Stomach (tissue), 8 donors: ENCODE measurements at regions not wholly inside any gene's neighbourhood (a gene's known extent, or its start where the extent isn't known, plus 50 kb on each side); places are given as distances from the start of the nearest gene placed in this dataset.
A peak's percentile ranks its signal among the peaks of the same experiment; 100 is the strongest.
"Not testable (repeated sequence)": the region's sequence is repeated elsewhere in the genome, so short reads cannot be mapped to it uniquely, and the experiment has no call there.

Experiments
- DNase-seq, 2 donors: peaks; one replicate each; pipeline versions ENCODE4 v3.0.0 to v3.0.0-alpha.2; 2013 to 2019
- H3K27ac ChIP-seq, 5 donors: fragments of 200-600 bp in 4 of 5; sonication (generic) in 4 of 5; one replicate each; pipeline ENCODE4 v1.5.1; 2013 to 2019; ENCODE audit warnings: mild to moderate bottlenecking in 1 of 5, moderate library complexity in 1 of 5
- H3K27me3 ChIP-seq, 3 donors: fragments of 200-600 bp; sonication (generic); one replicate each; pipeline ENCODE4 v1.5.1; 2017 to 2019; ENCODE audit warnings: mixed run types in 1 of 3
- H3K36me3 ChIP-seq, 4 donors: fragments of 200-600 bp; sonication (generic); 1 replicate in 3 of 4; 2 replicates in 1 of 4; pipeline ENCODE4 v1.5.1; 2016 to 2019
- H3K4me1 ChIP-seq, 4 donors: fragments of 200-600 bp; sonication (generic); one replicate each; pipeline ENCODE4 v1.5.1; 2016 to 2019
- H3K4me3 ChIP-seq, 4 donors: fragments of 200-600 bp; sonication (generic) in 3 of 4; one replicate each; pipeline ENCODE4 v1.5.1; 2016 to 2019; ENCODE audit warnings: mild to moderate bottlenecking in 1 of 4
- H3K9me3 ChIP-seq, 4 donors: fragments of 200-600 bp; sonication (generic); one replicate each; pipeline ENCODE4 v1.5.1; 2016 to 2019
- CTCF ChIP-seq, 7 experiments: fragments of 450-650 bp in 4 of 7; fragments of 200-600 bp in 3 of 7; sonication (generic) in 3 of 7; IDR thresholded peaks; one replicate each; pipeline ENCODE4 v1.5.1; 2016 to 2019; ENCODE audit warnings: antibody characterized with exemption in 7 of 7, control low read depth in 2 of 7, mild to moderate bottlenecking in 1 of 7
- EP300 ChIP-seq: sonication (generic); formaldehyde crosslinking; IDR thresholded peaks from one replicate; pipeline ENCODE4 v1.6.1; 2017; ENCODE audit warnings: antibody characterized with exemption
- POLR2A ChIP-seq, 4 donors: fragments of 450-650 bp; IDR thresholded peaks; one replicate each; pipeline ENCODE4 v1.6.1; 2016; ENCODE audit warnings: antibody characterized with exemption in 4 of 4, control low read depth in 2 of 4, mild to moderate bottlenecking in 1 of 4, moderate library complexity in 1 of 4
- POLR2AphosphoS5 ChIP-seq, 3 donors: sonication (generic); formaldehyde crosslinking; IDR thresholded peaks; one replicate each; pipeline ENCODE4 v1.6.1; 2016; ENCODE audit warnings: antibody characterized with exemption in 3 of 3
- WGBS, 5 donors: extraction: QIAGEN DNeasy Blood & Tissue Kit in 3 of 5; methylation state at CpG; one replicate each; pipeline versions ENCODE4 v1.1.5 to v1.1.7; 2013 to 2018; 5-methylcytosine and 5-hydroxymethylcytosine counted together
- intact Hi-C: fragments of 100-400 bp; cut with DNase I; formaldehyde crosslinking; loops from one replicate; pipeline ENCODE4 v1.15.1; 2023; ENCODE audit warnings: low total_unique reads
- donor health status: healthy with polysubstance abuse.
- donor health status: Bipolar disorder and iron deficiency.
- donor health status: healthy.

GRCh38 chr2:37722971-37723370 lies 51.5 kb upstream of the CDC42EP3 start:
- H3K27me3 ChIP-seq, H3K27ac ChIP-seq, intact Hi-C loops, H3K4me3 ChIP-seq, H3K36me3 ChIP-seq, DNase-seq, H3K4me1 ChIP-seq: not testable (repeated sequence)
- peaks cover 0 to 11% (median 0%) of the 10 kb centered on the region in 4 donors for H3K9me3 ChIP-seq
- 85 to 100% (median 95%) methylated on average over 5 to 7 of the region's 7 CpGs for WGBS, 5 donors

GRCh38 chr2:37730037-37730818 lies 58.8 kb upstream of the CDC42EP3 start:
- H3K36me3 ChIP-seq = no peaks in the 10 kb centered on the region
- peaks cover 0 to 5% (median 2%) of the 10 kb centered on the region in 4 donors for H3K4me1 ChIP-seq
- no peak overlapping the region for H3K4me3 ChIP-seq
- peaks cover 0 to 3% (median 0%) of the 10 kb centered on the region in 4 donors for H3K9me3 ChIP-seq
- no peak for DNase-seq
- H3K27me3 ChIP-seq = no peaks in the 10 kb centered on the region
- intact Hi-C loops = no loop called here
- WGBS, 5 donors = 23 to 42% (median 31%) methylated on average over 1 of the region's 1 CpG
- no peak for TF ChIP-seq POLR2AphosphoS5 (IDR thresholded peaks at IDR 0.05)
- no peak for TF ChIP-seq EP300
- TF ChIP-seq POLR2A (IDR thresholded peaks at IDR 0.05) = no peak
- H3K27ac ChIP-seq = no peak overlapping the region

GRCh38 chr2:37732412-37732811 lies 61.0 kb upstream of the CDC42EP3 start:
- H3K4me1 ChIP-seq = peaks cover 0 to 13% (median 4%) of the 10 kb centered on the region in 4 donors
- DNase-seq, H3K4me3 ChIP-seq, H3K9me3 ChIP-seq, H3K27ac ChIP-seq, intact Hi-C loops, H3K36me3 ChIP-seq, H3K27me3 ChIP-seq: not testable (repeated sequence)

GRCh38 chr2:37733251-37733650 lies 61.8 kb upstream of the CDC42EP3 start:
- no peak for DNase-seq
- Histone ChIP-seq H3K4me1 (peaks cover 0 to 13% (median 4%) of the 10 kb centered on the region in 4 donors), H3K36me3 (no peaks in the 10 kb centered on the region), H3K27ac (no peak overlapping the region), H3K4me3 (no peak overlapping the region), H3K27me3 (no peaks in the 10 kb centered on the region), H3K9me3 (no peaks in the 10 kb centered on the region)
- intact Hi-C loops = no loop called here
- TF ChIP-seq EP300 (no peak), CTCF (IDR thresholded peaks at IDR 0.05) (no peak), POLR2A (IDR thresholded peaks at IDR 0.05) (no peak), POLR2AphosphoS5 (IDR thresholded peaks at IDR 0.05) (no peak)
- 75 to 95% (median 93%) methylated on average over 2 of the region's 2 CpGs for WGBS, 5 donors

- DNase-seq, H3K36me3 ChIP-seq, H3K4me3 ChIP-seq, H3K9me3 ChIP-seq, H3K27ac ChIP-seq, intact Hi-C loops, H3K27me3 ChIP-seq: not testable (repeated sequence)
- peaks cover 0 to 13% (median 4%) of the 10 kb centered on the region in 4 donors for H3K4me1 ChIP-seq
These were observed 62.5 kb upstream of the CDC42EP3 start for GRCh38 chr2:37733955-37734354.

GRCh38 chr2:37734891-37735523 lies 63.6 kb upstream of the CDC42EP3 start:
- peak in 1 of 2 donors; percentile 26 for DNase-seq
- H3K4me3 ChIP-seq, intact Hi-C loops, H3K27ac ChIP-seq, H3K36me3 ChIP-seq, H3K9me3 ChIP-seq, H3K27me3 ChIP-seq: not testable (repeated sequence)
- peaks cover 0 to 13% (median 4%) of the 10 kb centered on the region in 4 donors for H3K4me1 ChIP-seq
- 46 to 75% (median 62%) methylated on average over 8 of the region's 8 CpGs for WGBS, 5 donors

- H3K9me3 ChIP-seq, H3K4me3 ChIP-seq, H3K27me3 ChIP-seq, H3K27ac ChIP-seq, DNase-seq, intact Hi-C loops, H3K36me3 ChIP-seq: not testable (repeated sequence)
- peaks cover 0 to 13% (median 4%) of the 10 kb centered on the region in 4 donors for H3K4me1 ChIP-seq
These were observed 64.1 kb upstream of the CDC42EP3 start for GRCh38 chr2:37735524-37735910.
